Aorta (tissue), 5 donors: ENCODE measurements at regions not wholly inside any gene's neighbourhood (a gene's known extent, or its start where the extent isn't known, plus 50 kb on each side); places are given as distances from the start of the nearest gene placed in this dataset.

Experiments
- ATAC-seq: fragments of 200-7000 bp; cut with Tn5 transposase; one replicate; pipeline ENCODE4 v1.9.1; 2022; ENCODE audit warnings: moderate library complexity; ENCODE audit not compliant: low FRiP score
- DNase-seq, 2 donors: peaks; one replicate each; pipeline ENCODE4 v3.0.0-alpha.2; 2020
- H3K27ac ChIP-seq, 2 donors: one replicate each; pipeline ENCODE4 v1.5.1; 2013; ENCODE audit warnings: low read length in 2 of 2, mild to moderate bottlenecking in 2 of 2, moderate library complexity in 2 of 2, control low read depth in 1 of 2, inconsistent platforms in 1 of 2, low read depth in 1 of 2
- H3K27me3 ChIP-seq, 2 donors: one replicate each; pipeline ENCODE4 v1.6.1; 2013; ENCODE audit warnings: control low read depth in 1 of 2, low read length in 1 of 2, mild to moderate bottlenecking in 1 of 2, moderate library complexity in 1 of 2; ENCODE audit not compliant: insufficient read depth in 2 of 2, control insufficient read depth in 1 of 2
- H3K36me3 ChIP-seq, 2 donors: one replicate each; pipeline ENCODE4 v1.6.1; 2013; ENCODE audit warnings: control low read depth in 1 of 2, low read length in 1 of 2, mild to moderate bottlenecking in 1 of 2; ENCODE audit not compliant: insufficient read depth in 2 of 2, control insufficient read depth in 1 of 2
- H3K4me1 ChIP-seq, 2 donors: one replicate each; pipeline ENCODE4 v1.6.1; 2013; ENCODE audit warnings: low read length in 2 of 2, control low read depth in 1 of 2, mild to moderate bottlenecking in 1 of 2, moderate library complexity in 1 of 2; ENCODE audit not compliant: insufficient read depth in 2 of 2, control insufficient read depth in 1 of 2
- H3K4me3 ChIP-seq, 2 donors: one replicate each; pipeline ENCODE4 v1.5.1; 2013; ENCODE audit warnings: low read length in 2 of 2, control low read depth in 1 of 2, mild to moderate bottlenecking in 1 of 2
- H3K9me3 ChIP-seq: one replicate; pipeline ENCODE4 v1.6.1; 2013; ENCODE audit warnings: mild to moderate bottlenecking, low read length; ENCODE audit not compliant: control insufficient read depth
- WGBS, 2 donors: extraction: QIAGEN DNeasy Blood & Tissue Kit; methylation state at CpG; one replicate each; pipeline ENCODE4 v1.1.7; 2013; 5-methylcytosine and 5-hydroxymethylcytosine counted together
- intact Hi-C, 2 donors: fragments of 100-400 bp; cut with DNase I; formaldehyde crosslinking; loops; one replicate each; pipeline versions ENCODE4 v1.14.2 to v1.15.0; 2022
- donor health status: healthy with polysubstance abuse.
- donor health status: Bipolar disorder and iron deficiency.
- donor health status: DM: no; HTN: no; CAD: no.
- donor health status: DM: no; HTN: no; CAD: no.
- donor health status: DM: yes; HTN: yes; CAD: no.

DNA sequence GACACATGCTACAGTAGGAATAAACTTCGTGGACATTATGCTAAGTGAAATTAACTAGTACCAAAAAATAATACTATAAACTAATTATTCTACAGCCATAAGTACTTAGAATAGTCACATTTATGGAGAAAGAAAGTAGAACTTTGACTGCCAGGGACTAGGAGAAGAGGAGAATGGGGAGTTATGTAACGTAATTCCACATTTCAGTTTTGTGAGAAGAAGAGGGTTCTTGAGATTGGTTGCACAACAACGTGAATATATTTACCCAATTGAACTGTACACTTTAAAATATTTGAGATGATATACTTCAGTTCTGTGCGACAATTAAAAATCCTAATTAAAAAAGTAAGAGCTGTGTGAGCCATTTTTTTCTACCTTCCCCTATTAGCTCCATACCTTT lies 1412.9 kb downstream of the PLA2G4A start:
- H3K4me3 ChIP-seq: no peak overlapping the region
- H3K9me3 ChIP-seq: no peaks in the 10 kb centered on the region
- H3K27me3 ChIP-seq: no peaks in the 10 kb centered on the region
- intact Hi-C loops: no loop called here
- H3K4me1 ChIP-seq: no peaks in the 10 kb centered on the region
- H3K27ac ChIP-seq: no peak overlapping the region
- WGBS, 2 donors: 80 to 87% methylated on average over 4 of the region's 4 CpGs
- DNase-seq: no peak
- no peak for ATAC-seq
- no peaks in the 10 kb centered on the region for H3K36me3 ChIP-seq

DNA sequence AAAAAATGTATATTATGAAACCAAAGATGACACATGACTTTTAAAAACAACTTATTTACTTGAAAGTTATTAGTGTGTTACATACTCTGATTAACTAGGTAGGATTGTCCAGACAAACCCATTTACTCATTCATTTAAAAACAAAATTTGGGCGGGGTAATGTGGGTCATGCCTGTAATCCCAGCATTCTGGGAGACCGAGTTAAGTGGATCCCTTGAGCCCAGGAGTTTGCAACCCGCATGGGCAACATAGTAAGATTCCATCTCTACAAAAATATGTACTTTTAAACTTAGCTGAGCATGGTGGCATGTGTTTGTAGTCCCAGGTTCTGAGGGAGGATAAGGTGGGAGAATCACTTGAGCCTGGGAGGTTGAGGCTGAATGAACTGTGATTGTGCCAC lies 1414.7 kb downstream of the PLA2G4A start:
- no peak for DNase-seq
- Histone ChIP-seq H3K36me3 (no peaks in the 10 kb centered on the region), H3K9me3 (no peaks in the 10 kb centered on the region), H3K4me3 (no peak overlapping the region), H3K27ac (no peak overlapping the region), H3K4me1 (no peaks in the 10 kb centered on the region), H3K27me3 (no peaks in the 10 kb centered on the region)
- intact Hi-C loops: no loop called here
- no peak for ATAC-seq
- WGBS, 2 donors: 69 to 74% methylated on average over 3 of the region's 3 CpGs

DNA sequence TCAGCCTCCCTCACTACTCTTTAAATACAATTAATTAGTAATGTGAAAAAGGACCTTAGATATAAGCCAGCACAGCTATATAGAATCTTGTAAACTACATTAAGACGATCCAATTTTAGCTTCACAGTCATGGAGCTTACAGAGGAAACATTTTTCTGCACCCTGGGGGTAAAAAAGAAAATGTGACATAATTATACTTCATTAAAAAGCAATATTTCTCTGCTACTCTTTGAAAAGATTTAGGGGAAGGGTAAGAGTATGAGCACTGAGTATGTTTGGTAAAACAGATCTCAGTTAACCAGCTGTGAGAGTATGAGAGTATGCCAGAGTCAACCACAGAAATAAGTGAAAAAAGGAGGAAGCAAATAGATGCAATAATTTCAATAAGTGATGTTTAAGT lies 1415.9 kb downstream of the PLA2G4A start:
- DNase-seq: no peak
- 63 to 74% methylated on average over 1 of the region's 1 CpG for WGBS, 2 donors
- no peaks in the 10 kb centered on the region for H3K27me3 ChIP-seq
- H3K4me3 ChIP-seq: no peak overlapping the region
- H3K27ac ChIP-seq: no peak overlapping the region
- intact Hi-C loops: no loop called here
- ATAC-seq: no peak
- H3K9me3 ChIP-seq: no peaks in the 10 kb centered on the region
- no peaks in the 10 kb centered on the region for H3K4me1 ChIP-seq
- H3K36me3 ChIP-seq: no peaks in the 10 kb centered on the region

DNA sequence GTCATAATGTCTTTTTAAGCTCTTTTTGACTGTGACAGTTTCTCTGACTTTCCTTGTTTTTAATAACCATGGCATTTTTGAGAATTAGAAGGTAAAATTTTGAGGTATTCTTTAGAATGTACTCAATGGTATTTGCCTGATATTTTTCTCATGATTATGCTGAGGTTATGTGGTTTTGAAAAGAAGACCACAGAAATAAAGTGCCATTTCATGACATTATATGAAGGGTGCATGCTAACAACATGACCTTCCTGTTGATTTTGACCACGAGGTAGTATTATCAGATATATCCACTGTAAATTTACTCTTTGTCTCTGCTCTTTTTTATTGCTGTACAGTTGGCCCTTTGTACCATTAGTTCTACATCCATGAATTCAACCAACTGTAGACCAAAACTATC lies 1418.5 kb downstream of the PLA2G4A start:
- ATAC-seq: no peak
- Histone ChIP-seq H3K27me3 (no peaks in the 10 kb centered on the region), H3K4me3 (no peak overlapping the region), H3K27ac (no peak overlapping the region), H3K36me3 (no peaks in the 10 kb centered on the region), H3K4me1 (no peaks in the 10 kb centered on the region), H3K9me3 (no peaks in the 10 kb centered on the region)
- DNase-seq: no peak
- intact Hi-C loops: no loop called here
- WGBS, 2 donors: 29 to 38% methylated on average over 1 of the region's 1 CpG

DNA sequence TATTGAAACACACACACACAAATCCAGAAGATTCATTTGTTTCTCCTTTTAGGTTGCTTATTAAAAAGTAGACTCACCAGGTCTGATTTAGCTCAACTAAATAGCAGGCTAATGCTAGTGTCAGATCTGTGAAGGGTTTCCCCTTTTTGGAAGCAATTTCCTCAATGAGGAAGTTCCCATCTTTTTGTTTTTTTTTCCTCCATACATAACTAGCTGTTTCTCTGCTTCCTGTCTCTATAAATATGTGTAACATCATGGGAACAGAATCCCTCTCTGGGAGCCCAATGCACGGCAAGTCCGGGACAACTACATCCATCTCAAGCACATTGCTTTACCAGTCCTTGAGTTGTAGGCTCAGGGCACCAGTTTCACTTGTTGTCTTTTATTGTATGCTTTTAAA lies 1421.1 kb downstream of the PLA2G4A start:
- intact Hi-C loops: no loop called here
- H3K36me3 ChIP-seq: no peaks in the 10 kb centered on the region
- H3K9me3 ChIP-seq: no peaks in the 10 kb centered on the region
- no peak for ATAC-seq
- H3K4me3 ChIP-seq: no peak overlapping the region
- no peak overlapping the region for H3K27ac ChIP-seq
- WGBS, 2 donors: 21 to 30% methylated on average over 2 of the region's 2 CpGs
- H3K4me1 ChIP-seq: no peaks in the 10 kb centered on the region
- no peaks in the 10 kb centered on the region for H3K27me3 ChIP-seq
- no peak for DNase-seq

DNA sequence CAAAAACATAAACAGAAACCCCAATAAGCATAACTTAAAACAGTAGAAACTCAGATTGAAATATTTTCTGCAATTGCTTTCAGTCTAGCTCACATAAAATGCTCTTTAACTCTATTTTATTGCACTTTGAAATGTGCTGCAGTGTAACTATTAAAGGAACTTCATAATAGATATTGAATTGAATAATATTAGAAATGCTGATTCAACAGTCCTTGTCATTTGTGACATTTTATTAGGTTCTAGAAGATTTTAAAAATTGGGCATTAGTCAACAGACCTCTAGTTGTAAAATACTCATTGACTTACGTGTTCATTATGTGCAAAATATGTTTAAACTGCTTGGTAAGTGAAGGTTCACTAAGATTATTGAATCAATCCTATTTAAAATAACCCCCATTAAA lies 1422.3 kb downstream of the PLA2G4A start:
- Histone ChIP-seq H3K27ac (no peak overlapping the region), H3K4me1 (no peaks in the 10 kb centered on the region), H3K4me3 (no peak overlapping the region), H3K9me3 (no peaks in the 10 kb centered on the region), H3K36me3 (no peaks in the 10 kb centered on the region), H3K27me3 (no peaks in the 10 kb centered on the region)
- 91 to 95% methylated on average over 1 of the region's 1 CpG for WGBS, 2 donors
- ATAC-seq: no peak
- intact Hi-C loops: no loop called here
- no peak for DNase-seq

DNA sequence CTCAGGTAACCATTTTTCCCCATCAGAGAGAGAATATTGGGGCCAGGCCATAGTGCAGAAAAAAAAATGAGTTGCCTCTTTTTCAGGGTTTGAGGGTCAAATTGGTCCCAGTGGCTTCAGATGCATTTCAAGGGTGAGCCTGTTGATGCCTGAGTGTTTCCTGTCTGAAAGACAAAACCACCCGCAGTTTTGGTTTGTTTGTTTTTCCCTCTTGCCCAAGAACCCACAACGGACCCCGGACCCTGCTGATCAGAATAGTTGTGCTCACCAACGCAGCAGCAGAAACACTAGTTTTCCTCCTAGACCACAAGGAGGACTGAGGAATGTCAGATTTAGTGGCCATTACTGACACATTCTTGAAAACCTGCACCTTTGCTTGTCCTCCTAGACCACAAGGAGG lies 1433.1 kb downstream of the PLA2G4A start:
- no peak for DNase-seq
- ATAC-seq: no peak
- Histone ChIP-seq H3K4me1 (no peaks in the 10 kb centered on the region), H3K36me3 (no peaks in the 10 kb centered on the region), H3K9me3 (peaks cover 2% of the 10 kb centered on the region), H3K27ac (no peak overlapping the region), H3K27me3 (no peaks in the 10 kb centered on the region), H3K4me3 (no peak overlapping the region)
- WGBS, 2 donors: 79 to 81% methylated on average over 4 of the region's 4 CpGs
- intact Hi-C loops: no loop called here

DNA sequence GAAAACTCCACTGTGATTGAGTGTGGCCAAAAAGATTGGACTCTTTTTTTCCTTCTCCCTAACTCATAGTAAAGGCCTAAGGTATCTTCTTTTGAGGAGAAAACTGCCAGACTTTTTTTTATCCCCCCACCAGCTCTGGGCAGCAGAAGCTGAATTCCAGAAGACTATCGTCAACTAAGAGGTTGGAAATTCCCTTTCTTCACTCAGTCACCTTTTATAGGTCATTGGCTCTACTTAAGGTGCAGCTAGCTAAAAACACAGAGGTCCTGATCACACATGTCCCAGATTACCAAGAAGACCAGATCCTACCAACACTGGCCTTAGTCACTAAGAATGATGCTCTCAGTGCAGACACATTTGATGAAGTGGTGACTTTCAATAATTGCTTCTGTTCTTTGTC lies 1441.2 kb downstream of the PLA2G4A start:
- H3K9me3 ChIP-seq: no peaks in the 10 kb centered on the region
- 79 to 84% methylated on average over 1 of the region's 1 CpG for WGBS, 2 donors

DNA sequence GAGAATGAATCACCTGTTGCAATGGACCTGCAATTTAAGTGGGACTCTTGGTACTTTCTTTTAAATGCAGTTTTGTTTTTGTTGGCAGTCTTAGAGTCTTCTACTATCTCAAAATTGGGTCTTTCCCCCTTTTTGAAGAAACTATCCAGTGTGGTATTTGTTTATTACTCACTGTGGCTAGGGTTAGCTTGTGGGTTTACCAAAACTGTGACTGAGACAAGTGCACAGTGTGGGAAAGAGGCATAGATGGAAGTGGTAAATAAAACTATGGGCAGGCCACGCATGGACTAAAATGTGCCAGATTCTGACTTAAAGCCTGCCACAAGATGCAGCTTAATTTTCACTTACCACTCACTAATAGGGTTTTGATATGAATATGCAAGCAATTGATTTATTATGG lies 1441.7 kb downstream of the PLA2G4A start:
- Histone ChIP-seq H3K9me3 (no peaks in the 10 kb centered on the region), H3K4me1 (no peaks in the 10 kb centered on the region), H3K36me3 (no peaks in the 10 kb centered on the region), H3K27ac (no peak overlapping the region), H3K4me3 (no peak overlapping the region), H3K27me3 (no peaks in the 10 kb centered on the region)
- WGBS, 2 donors: 80 to 88% methylated on average over 1 of the region's 1 CpG
- intact Hi-C loops: no loop called here
- ATAC-seq: no peak
- DNase-seq: no peak

More for the DNA sequence above, 1441.2 kb downstream of the PLA2G4A start:
- no peaks in the 10 kb centered on the region for H3K27me3 ChIP-seq
- H3K4me1 ChIP-seq: no peaks in the 10 kb centered on the region
- H3K4me3 ChIP-seq: no peak overlapping the region
- DNase-seq (no peak), ATAC-seq (no peak)
- intact Hi-C loops: no loop called here
- H3K36me3 ChIP-seq: no peaks in the 10 kb centered on the region
- H3K27ac ChIP-seq: no peak overlapping the region
